GM10266 (cell line): ENCODE measurements at regions not wholly inside any gene's neighbourhood (a gene's known extent, or its start where the extent isn't known, plus 50 kb on each side); places are given as distances from the start of the nearest gene placed in this dataset.

Experiments
- DNase-seq: peaks from one replicate; pipeline ENCODE4 v3.0.0; 2012; ENCODE audit errors: extremely low spot score
- TF ChIP-seq, protein P1 (sequence below): IDR thresholded peaks from 2 replicates; pipeline ENCODE4 v1.5.1; 2012; ENCODE audit warnings: mild to moderate bottlenecking, low read depth; ENCODE audit not compliant: control insufficient read depth, insufficient read depth; ENCODE audit errors: missing control alignments

DNA sequence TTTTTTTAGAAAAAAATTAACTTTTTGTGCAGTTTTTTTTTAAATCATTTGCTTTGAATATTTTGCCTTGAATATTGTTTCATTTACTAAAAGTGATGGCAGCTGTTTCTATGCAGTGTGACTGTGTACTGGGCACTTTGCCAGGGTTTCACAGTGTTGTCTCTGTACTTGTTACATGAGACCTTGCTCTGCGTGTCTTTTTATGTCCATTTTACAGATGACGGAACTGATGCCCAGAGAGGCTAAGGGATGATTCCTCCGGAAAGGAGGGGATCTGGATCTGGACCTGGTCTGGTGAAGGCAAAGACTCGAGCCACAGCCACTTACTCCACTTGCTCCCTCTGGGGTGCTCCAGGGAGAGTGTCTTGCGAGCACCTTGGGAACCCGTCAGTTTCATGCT lies 124.8 kb upstream of the PTCH1 start:
- TF ChIP-seq, protein P1, sequence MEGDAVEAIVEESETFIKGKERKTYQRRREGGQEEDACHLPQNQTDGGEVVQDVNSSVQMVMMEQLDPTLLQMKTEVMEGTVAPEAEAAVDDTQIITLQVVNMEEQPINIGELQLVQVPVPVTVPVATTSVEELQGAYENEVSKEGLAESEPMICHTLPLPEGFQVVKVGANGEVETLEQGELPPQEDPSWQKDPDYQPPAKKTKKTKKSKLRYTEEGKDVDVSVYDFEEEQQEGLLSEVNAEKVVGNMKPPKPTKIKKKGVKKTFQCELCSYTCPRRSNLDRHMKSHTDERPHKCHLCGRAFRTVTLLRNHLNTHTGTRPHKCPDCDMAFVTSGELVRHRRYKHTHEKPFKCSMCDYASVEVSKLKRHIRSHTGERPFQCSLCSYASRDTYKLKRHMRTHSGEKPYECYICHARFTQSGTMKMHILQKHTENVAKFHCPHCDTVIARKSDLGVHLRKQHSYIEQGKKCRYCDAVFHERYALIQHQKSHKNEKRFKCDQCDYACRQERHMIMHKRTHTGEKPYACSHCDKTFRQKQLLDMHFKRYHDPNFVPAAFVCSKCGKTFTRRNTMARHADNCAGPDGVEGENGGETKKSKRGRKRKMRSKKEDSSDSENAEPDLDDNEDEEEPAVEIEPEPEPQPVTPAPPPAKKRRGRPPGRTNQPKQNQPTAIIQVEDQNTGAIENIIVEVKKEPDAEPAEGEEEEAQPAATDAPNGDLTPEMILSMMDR, result no peak
- no peak for DNase-seq

DNA sequence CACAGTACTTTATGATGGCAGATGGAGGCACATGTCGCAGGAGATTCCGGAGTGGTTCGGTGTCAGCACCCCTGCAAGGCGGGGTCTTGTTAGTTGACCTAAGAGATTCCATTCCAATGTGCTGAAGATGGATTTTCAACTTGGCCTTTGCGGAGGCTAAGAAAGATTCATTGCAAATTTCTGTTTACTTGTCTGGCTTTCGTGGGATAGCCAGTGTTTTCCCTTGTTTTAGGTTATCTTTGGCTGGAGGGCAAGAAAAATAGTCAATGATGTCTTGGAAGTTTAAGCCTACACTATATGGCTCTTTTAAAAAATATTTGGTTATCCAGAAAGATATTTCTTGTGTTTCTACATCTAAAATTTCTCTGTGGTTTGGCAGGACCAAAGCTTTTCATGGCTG lies 123.6 kb upstream of the PTCH1 start:
- TF ChIP-seq, protein P1, result no peak
- no peak for DNase-seq

DNA sequence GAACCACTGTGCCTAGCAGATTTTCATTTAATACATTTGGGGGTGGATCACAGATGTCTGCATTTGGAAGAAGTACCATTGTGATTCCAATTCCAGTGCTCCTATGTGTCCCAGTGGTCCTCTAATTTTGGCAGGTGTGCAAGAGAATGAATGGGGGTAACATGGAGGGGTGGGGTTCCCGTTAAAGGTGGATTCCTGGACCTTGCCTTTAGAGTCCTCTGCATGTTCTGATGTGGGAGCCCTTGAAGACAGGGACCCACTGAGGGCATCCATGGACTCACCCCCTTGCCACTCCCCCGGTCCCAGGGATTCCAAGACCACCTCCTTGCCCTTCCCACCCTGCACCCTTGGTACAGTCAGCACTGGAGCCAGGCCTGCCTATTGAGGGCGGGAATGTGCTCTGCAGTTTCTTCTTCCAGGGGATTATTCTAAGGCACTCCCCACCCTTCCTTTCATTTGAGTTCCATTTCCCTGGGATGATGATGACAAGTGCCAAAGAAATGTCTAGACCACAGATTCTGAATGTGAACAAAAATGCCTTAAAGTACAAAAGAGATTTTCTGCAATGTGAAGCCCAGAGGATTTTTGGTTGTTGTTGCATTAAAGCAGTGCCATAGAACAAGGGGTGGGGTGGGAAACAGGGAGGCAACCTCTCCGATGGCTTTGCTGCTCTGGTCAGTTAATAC lies 119.4 kb upstream of the PTCH1 start:
- DNase-seq, result no peak
- TF ChIP-seq, protein P1, result no peak

DNA sequence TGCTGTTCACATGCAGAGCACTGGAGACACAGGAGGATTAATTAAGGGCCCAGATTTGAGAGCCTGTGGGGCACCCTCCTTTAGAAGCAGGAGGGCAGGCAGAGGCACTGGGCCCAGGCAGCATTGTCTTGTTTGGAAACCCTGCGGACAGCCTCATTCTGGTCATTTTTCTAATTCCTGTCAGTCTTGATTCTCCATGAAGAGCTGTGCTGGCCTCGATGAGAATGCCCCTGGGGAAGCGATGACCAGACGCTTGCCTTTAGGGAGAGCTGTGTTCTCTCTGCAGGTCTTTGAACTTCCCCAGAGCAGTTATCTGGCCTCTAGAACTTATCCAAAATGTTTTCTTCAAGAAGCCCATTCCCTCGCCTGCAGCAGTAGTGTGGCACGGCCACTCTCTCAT lies 117.8 kb upstream of the PTCH1 start:
- TF ChIP-seq, protein P1, result no peak

DNA sequence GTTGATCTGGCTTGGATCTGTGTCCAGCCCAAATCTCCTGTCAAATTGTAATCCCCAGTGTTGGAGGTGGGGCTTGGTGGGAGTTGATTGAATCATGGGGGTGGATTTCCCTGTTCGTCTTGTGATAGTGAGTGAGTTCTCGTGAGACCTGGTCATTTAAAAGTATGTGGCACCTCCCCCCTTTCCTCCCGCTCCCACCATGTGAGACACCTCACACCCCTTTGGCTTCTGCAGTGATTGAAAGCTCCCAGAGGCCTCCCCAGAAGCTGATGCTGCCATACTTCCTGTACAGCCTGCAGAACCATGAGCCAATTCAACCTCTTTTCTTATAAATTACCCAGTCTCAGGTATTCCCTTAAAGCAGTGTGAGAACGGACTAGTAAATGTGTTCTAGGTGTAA lies 117.3 kb upstream of the PTCH1 start:
- TF ChIP-seq, protein P1, result no peak

More for the DNA sequence above, 117.8 kb upstream of the PTCH1 start:
- DNase-seq, result no peak

DNA sequence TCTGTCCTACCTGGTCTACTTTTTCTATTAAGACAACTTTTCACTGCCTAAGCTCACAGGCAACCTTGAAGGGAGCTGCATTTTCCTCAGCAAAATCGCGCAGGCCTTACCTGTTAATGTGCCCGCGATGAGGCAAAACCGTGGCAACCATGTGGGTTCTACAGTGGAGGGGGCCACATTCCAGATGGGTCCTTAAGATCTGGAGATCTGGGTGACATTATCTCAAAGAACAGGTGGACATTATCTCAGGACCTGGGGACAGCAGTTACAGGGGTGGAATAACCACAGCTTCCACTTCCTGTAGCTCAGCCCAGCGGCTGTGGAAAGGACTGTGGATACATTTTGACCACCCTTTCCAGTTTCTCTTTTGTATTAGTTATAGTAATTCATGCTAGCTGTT lies 112.8 kb upstream of the PTCH1 start:
- DNase-seq, result no peak
- TF ChIP-seq, protein P1, result no peak

More for the DNA sequence above, 117.3 kb upstream of the PTCH1 start:
- DNase-seq, result no peak

DNA sequence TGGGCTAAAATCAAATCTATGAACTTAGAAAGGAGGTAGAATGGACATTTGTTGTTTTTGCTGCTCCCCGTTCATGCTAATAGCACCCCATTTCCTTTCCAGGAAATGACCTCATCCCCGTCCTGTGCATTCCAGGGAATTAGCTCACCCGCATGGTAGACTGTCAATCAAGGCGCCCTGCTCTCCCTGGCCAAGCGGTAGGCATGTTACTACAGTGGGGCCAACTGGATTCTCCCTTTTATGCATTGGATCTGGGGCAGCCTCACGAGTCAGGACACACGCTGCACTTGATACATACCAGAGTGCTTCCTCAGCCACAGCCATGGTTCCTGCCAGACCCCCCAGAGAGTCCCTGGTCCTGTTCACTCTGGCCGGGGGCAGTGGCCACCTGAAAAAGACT lies 111.0 kb upstream of the PTCH1 start:
- TF ChIP-seq, protein P1, result no peak
- DNase-seq, result no peak
